ENCODE measurements at regions not wholly inside any gene's neighbourhood (a gene's known extent, or its start where the extent isn't known, plus 50 kb on each side); places are given as distances from the start of the nearest gene placed in this dataset.
A peak's percentile ranks its signal among the peaks of the same experiment; 100 is the strongest.

DNA sequence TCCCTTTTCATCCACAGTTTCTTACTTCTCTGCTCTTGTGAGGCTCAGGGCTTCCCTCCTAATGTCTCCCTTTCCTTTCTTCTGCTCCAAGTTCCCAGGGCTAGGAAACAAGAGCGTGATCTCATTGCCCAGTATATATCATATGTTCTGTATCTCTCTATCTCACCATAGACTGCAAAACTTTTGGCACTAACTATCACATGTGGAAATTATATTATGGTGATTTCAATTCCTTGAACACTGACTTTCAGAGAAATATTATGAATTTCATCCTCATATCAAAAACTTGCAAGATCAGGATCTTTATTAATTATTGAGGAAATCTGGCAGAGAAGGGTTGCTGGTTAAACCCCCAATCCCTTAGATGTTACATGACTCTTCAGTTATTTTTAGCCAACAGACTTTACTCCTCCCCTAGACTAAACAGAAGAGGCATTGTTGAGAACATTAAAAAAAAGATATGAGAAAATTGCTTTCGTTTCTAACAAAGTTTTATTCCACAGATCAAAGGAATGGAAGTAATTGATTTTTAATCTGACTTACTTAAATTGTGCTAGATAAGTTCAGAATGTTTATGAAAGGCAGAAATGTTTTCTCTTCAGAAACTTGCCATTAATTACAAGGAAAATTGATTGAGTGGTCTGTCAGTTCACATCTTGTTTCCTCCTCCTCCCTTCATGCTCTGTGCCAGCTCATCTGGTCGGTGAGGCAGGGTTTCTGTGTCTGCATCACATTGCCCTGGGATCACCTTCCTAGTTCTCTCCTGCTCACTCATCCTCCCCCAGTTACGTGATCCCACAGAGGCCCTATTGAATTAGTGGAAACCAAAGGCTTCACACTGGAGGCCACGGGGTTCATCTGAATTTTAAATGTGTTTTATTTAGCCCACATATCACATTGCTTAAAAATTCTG is 378.5 kb downstream of the LMO7 start:
- no peaks in the 10 kb centered on the region for H3K4me1 Mint-ChIP-seq
- H3K36me3 Mint-ChIP-seq: no peaks in the 10 kb centered on the region
- ATAC-seq: no peak
- no peak overlapping the region for H3K27ac Mint-ChIP-seq
- H3K27me3 Mint-ChIP-seq: no peaks in the 10 kb centered on the region
- H3K9me3 Mint-ChIP-seq: no peaks in the 10 kb centered on the region
- H3K4me3 Mint-ChIP-seq: no peak overlapping the region

DNA sequence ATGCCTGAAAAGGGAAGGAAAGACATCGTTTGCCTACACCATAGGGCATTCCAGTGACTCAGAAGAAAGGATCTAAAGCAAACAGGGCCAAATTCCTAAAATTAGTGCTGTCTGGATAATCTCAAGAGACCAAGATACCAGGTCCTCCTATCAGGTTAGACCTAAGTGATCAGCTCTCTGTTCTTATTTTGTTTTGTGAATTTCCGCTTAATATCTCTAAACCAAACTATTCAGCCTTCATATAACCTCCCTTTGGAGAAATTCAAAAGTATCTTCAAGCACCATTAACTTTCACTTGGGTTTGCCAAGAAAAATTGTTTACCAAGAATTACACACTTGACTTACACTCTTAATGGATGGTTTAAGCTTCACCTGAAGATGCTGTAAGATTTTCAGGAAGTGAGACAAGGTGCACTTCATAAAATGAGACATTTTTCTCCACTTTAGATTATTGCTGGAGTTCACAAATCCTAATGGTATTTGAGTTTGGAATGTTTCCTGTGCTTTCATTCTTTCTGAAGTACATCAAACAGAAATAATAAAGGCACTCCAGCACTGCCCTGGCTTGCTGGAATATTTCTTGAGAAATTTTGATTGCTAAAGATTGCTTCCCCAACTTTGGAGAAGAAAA is 376.1 kb downstream of the LMO7 start:
- H3K36me3 Mint-ChIP-seq: no peaks in the 10 kb centered on the region
- H3K27me3 Mint-ChIP-seq: no peaks in the 10 kb centered on the region
- ATAC-seq: no peak
- no peak overlapping the region for H3K4me3 Mint-ChIP-seq
- H3K27ac Mint-ChIP-seq: no peak overlapping the region
- no peaks in the 10 kb centered on the region for H3K4me1 Mint-ChIP-seq
- H3K9me3 Mint-ChIP-seq: no peaks in the 10 kb centered on the region

DNA sequence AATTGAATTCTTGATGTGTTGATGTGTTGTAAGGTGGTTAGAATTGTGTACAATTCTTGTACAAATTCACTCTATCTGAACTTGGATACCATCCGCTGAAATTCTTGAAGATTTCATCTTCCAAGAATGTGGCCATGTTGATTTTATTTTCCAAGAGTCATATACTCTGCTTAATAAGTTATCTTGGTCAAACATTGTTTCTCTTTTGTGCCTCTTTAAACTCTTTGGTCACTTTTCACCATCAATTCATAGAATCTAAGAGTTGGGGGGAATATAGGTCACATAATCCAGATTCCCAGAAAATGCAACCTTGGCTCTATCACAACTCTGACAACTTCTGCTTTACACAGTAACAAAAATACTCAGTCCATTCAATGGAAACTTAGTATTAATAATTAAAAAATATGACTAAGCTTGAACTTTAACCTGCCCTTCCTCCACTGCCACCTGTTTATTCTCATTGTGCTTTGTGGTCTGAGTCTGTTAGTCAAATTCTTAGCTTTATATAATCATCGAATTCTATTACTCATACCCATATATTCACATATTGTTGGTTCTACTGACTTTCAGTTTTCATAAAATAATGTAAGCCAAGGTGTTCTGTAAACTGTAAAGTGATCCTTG is 373.2 kb downstream of the LMO7 start:
- Mint-ChIP-seq H3K27ac (no peak overlapping the region), H3K9me3 (no peaks in the 10 kb centered on the region), H3K36me3 (no peaks in the 10 kb centered on the region), H3K27me3 (no peaks in the 10 kb centered on the region), H3K4me3 (no peak overlapping the region), H3K4me1 (no peaks in the 10 kb centered on the region)
- no peak for ATAC-seq

DNA sequence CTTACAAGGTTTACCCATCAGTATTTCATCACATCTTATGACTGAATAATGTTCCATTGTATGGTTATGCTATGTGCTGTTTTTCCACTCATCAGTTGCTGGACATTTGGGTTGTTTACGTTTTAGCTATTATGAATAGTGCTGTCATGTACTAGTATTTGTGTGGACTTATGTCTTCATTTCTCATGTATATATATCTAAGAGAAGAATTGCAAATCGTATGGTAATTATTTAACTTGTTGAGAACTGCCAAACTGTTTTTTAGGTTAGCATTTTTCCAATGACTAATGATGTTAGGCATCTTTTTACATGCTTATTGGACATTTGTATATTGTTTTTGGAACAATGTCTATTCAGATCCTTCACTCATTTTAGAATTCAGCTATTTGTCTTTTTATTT is 368.3 kb downstream of the LMO7 start:
- Mint-ChIP-seq H3K4me1 (no peaks in the 10 kb centered on the region), H3K27ac (no peak overlapping the region), H3K4me3 (no peak overlapping the region), H3K9me3 (no peaks in the 10 kb centered on the region), H3K36me3 (no peaks in the 10 kb centered on the region), H3K27me3 (no peaks in the 10 kb centered on the region)
- ATAC-seq: no peak

DNA sequence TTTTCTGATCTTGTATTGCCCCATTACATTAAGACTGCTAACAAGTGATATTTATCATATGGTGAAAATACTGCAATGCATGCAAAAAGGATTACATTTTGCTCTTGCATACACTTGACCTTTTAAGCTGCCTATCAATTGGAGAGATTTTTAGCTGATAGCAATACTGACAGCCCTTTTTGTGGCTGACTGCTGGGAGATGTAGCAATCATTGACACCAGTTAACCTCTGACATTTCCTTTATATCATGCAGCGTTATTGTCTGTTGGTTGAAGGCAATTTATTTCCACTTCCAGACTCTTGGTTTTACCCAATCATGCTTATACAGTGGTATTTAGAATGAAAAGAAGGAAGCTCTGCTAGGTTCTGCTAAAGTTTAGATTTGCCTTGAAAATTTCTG is 364.0 kb downstream of the LMO7 start:
- Mint-ChIP-seq H3K4me1 (no peaks in the 10 kb centered on the region), H3K27ac (no peak overlapping the region), H3K36me3 (no peaks in the 10 kb centered on the region), H3K4me3 (no peak overlapping the region), H3K27me3 (no peaks in the 10 kb centered on the region), H3K9me3 (no peaks in the 10 kb centered on the region)
- ATAC-seq: no peak

DNA sequence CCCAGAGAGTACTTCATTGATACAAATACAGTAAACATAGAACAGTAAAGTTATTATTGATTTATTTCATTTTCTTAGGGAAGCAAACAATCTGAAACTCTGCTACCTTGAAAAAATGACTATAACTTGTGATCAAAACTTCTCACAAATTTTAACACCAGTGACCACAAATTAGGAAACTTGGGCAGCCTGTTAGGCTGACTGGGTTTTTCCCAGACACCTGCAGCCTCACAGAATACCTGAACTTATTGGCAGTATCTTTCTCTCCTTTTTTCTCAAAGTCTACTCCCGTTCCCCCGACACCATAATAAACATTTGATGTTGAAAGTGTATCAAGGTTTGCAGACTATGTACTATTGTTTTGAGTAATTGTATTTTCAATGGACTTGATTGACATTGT is 360.5 kb downstream of the LMO7 start:
- no peak for ATAC-seq
- no peaks in the 10 kb centered on the region for H3K36me3 Mint-ChIP-seq
- no peaks in the 10 kb centered on the region for H3K27me3 Mint-ChIP-seq
- H3K4me1 Mint-ChIP-seq: no peaks in the 10 kb centered on the region
- H3K4me3 Mint-ChIP-seq: no peak overlapping the region
- H3K27ac Mint-ChIP-seq: no peak overlapping the region
- no peaks in the 10 kb centered on the region for H3K9me3 Mint-ChIP-seq

DNA sequence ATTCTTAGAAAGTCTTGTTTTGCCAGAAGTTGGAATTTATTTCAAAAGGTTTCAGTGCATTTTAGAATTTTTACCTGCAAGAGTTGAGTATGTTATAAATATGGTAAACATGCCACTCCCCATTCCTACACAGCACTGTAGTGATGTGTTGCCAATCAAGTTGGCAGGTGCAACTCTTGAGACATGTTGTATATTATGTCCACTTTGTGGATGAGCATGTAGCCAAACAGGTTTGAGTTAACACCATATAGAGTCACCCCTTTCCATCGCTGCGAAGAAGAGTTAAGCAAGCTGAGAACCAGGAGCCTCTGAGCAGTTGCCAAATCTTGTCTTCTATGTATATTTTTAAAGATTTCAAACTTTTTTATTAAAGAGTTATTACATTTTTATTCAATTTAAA is 359.8 kb downstream of the LMO7 start:
- H3K4me3 Mint-ChIP-seq: no peak overlapping the region
- H3K4me1 Mint-ChIP-seq: no peaks in the 10 kb centered on the region
- no peaks in the 10 kb centered on the region for H3K27me3 Mint-ChIP-seq
- H3K27ac Mint-ChIP-seq: no peak overlapping the region
- H3K36me3 Mint-ChIP-seq: no peaks in the 10 kb centered on the region
- H3K9me3 Mint-ChIP-seq: no peaks in the 10 kb centered on the region
- no peak for ATAC-seq

DNA sequence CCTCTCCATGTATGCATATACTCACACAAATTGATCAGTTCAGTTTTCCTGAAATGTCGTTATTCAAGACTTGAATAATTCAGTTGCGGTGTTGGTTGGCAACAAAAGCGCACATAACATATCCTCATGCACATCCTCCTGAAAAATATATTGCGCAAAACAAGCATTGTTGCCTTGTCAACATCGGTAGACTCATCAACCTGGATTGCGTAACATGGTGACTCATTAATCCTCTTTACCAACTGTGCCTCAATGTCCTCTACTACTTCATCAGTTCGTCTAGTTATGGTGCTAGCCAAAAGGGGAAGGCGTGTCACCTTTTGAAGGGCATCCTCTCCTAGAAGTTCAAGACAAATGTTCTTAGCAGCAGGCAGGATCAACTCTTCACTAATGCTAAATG is 357.7 kb downstream of the LMO7 start:
- no peaks in the 10 kb centered on the region for H3K36me3 Mint-ChIP-seq
- H3K27me3 Mint-ChIP-seq: no peaks in the 10 kb centered on the region
- H3K27ac Mint-ChIP-seq: no peak overlapping the region
- no peaks in the 10 kb centered on the region for H3K9me3 Mint-ChIP-seq
- no peaks in the 10 kb centered on the region for H3K4me1 Mint-ChIP-seq
- ATAC-seq: no peak
- no peak overlapping the region for H3K4me3 Mint-ChIP-seq

DNA sequence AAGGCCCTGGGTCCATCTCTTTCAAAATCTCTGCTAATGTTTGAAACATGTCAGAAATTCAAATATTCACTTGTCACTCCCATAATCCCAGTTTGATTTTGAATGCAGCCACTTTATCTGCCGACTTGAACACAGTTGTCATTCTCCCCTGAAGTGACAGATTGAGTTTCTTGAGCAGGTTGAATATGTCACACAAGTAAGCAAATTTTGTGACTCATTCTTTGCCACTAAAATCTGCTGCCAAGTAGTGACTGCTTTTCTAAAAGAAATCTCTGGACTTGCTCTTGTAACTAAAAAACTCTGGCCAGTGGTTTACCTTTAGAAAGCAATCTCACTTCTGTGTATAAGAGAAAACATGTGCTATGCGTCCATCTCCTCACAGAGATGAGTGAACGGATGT is 357.1 kb downstream of the LMO7 start:
- Mint-ChIP-seq H3K27ac (no peak overlapping the region), H3K4me3 (no peak overlapping the region), H3K27me3 (no peaks in the 10 kb centered on the region), H3K4me1 (no peaks in the 10 kb centered on the region), H3K9me3 (no peaks in the 10 kb centered on the region), H3K36me3 (no peaks in the 10 kb centered on the region)
- no peak for ATAC-seq

DNA sequence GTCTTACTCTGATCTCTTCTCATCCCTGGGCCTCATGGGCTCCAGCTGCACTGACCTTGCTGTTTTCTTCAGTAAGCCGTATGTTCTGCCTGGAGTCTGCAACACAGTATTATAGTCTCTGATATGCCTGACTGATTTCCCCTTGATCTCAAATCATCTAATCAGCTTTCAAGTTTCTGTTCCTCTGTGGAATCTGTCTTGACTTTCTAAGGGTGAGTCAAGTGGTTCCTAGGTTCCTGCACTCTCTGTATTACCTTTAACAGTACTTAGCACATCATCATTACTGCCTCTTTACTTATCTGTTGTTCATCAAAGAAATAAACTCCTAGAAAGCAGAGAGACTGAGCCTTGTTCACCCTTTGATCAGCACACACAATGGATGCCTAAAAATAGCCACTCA is 350.7 kb downstream of the LMO7 start:
- Mint-ChIP-seq H3K9me3 (no peaks in the 10 kb centered on the region), H3K4me1 (peaks cover 6% of the 10 kb centered on the region), H3K4me3 (no peak overlapping the region), H3K27me3 (no peaks in the 10 kb centered on the region), H3K27ac (no peak overlapping the region), H3K36me3 (no peaks in the 10 kb centered on the region)
- ATAC-seq: peak; percentile 77

DNA sequence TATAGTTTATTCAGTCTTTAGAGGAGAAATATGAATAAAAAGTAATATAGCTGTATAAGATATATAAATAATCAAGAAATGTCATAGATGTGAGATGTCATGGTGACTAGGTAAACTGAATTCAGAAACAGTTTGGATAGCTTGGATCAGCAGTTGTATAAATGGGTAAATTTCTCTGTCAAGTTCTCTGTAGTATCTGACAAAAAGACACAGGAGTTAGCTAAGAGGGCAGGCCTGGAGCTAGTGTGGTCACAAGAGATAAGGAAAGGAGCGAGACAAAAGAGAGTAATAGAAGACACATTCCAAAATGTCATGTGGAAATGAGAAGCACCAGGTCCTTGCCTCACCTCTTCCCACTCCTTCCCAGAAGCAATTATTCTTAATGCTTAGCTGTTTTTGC is 349.0 kb downstream of the LMO7 start:
- no peak for ATAC-seq
- Mint-ChIP-seq H3K27ac (no peak overlapping the region), H3K4me1 (peaks cover 6% of the 10 kb centered on the region), H3K9me3 (no peaks in the 10 kb centered on the region), H3K36me3 (no peaks in the 10 kb centered on the region), H3K27me3 (no peaks in the 10 kb centered on the region), H3K4me3 (no peak overlapping the region)

DNA sequence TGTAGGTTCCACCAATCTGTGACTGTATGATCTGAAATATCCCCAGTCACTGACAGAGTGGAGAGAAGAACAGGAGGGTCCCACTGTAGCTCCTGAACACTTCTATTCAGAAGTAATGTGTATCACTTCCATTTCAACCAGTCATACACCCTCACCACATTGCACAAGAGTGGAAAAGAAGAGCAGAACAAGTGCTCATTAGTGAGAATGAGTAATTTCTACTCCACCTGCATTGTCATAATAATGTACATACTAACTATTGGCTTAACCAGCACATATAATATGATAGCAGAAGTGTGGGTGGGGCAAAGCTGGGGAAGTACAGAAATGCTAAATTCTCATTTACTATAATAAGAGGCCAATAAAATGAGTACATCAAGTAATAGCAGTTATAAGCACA is 342.7 kb downstream of the LMO7 start:
- no peaks in the 10 kb centered on the region for H3K27me3 Mint-ChIP-seq
- H3K36me3 Mint-ChIP-seq: no peaks in the 10 kb centered on the region
- H3K4me3 Mint-ChIP-seq: no peak overlapping the region
- H3K9me3 Mint-ChIP-seq: no peaks in the 10 kb centered on the region
- ATAC-seq: no peak
- H3K27ac Mint-ChIP-seq: no peak overlapping the region
- H3K4me1 Mint-ChIP-seq: no peaks in the 10 kb centered on the region

DNA sequence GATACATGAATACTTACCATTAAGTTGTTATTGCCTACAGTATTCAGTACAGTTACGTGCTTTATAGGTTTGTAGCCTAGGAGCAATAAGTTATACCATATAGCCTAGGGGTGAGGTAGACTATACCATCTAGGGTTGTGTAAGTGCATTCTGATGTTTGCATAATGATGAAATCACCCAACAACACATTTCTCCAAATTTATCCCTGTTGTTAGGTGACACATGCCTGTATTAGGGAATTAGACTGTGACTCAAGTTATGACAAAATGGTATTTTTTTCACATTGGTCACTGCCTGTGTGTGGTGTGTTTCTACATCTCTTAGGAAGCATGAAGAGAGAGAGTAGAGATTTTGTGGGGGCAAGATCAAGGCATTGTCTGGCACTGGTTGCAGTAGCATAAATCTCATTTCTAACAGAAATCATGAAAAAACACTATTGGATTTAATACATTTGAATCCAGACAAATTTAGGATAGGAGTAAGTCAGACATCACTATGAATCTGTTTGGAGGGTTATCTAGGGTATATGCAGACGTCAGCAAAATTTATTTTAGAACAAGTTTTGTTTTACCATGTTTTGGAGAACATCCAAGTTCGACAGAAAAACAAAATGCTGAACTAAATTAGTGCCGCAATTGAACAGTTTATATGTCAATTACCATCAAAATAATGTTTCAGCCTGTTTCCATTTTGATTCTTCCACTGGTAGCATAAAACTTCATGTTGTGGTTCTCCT is 332.1 kb downstream of the LMO7 start:
- Mint-ChIP-seq H3K4me1 (no peaks in the 10 kb centered on the region), H3K27me3 (no peaks in the 10 kb centered on the region), H3K36me3 (no peaks in the 10 kb centered on the region), H3K27ac (no peak overlapping the region), H3K9me3 (no peaks in the 10 kb centered on the region), H3K4me3 (no peak overlapping the region)
- no peak for ATAC-seq

DNA sequence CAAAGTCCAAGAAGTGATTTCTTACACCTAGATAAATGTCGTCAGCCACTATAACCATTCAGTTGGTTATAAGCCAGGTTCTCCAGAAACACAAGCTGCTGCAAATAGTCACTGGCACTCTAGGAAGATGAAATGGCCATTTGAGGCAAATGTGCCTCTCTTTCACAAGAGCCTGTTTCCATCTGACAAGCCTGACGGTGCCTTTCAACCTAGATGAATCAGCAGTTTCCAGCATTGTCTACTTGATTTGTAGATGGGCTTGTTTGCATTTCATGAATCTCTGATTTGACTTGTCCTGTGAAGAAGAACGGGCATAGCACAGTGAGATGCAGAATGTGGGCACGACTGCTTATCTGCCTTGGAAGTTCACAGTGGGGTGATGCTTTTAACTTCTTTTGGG is 327.2 kb downstream of the LMO7 start:
- H3K4me1 Mint-ChIP-seq: no peaks in the 10 kb centered on the region

DNA sequence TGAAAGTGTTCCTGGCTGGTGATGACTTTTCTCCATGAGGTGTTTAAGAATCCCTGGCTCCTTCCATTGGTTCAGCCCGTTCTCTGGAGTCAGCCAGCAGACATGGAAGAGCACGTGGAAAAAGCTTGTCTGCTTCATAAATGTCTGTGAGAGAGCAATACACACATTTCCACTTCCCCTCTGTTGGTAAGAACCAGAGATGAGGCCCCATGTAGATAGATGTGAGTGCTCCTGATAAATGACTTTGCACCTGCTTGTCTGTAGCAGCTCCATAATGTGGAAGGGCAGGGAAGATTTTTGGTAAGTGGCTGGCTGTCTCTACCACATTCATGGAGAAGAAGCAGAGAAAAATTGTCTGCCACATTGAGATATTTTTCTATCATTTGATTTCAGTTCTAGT is 325.8 kb downstream of the LMO7 start:
- no peaks in the 10 kb centered on the region for H3K27me3 Mint-ChIP-seq
- no peaks in the 10 kb centered on the region for H3K4me1 Mint-ChIP-seq
- H3K36me3 Mint-ChIP-seq: no peaks in the 10 kb centered on the region
- H3K27ac Mint-ChIP-seq: no peak overlapping the region
- no peak overlapping the region for H3K4me3 Mint-ChIP-seq
- no peaks in the 10 kb centered on the region for H3K9me3 Mint-ChIP-seq
- ATAC-seq: no peak

More for the DNA sequence above, 327.2 kb downstream of the LMO7 start:
- Mint-ChIP-seq H3K27me3 (no peaks in the 10 kb centered on the region), H3K9me3 (no peaks in the 10 kb centered on the region), H3K4me3 (no peak overlapping the region), H3K27ac (no peak overlapping the region), H3K36me3 (no peaks in the 10 kb centered on the region)
- ATAC-seq: no peak
